MM.1S (cell line): ENCODE measurements at regions not wholly inside any gene's neighbourhood (a gene's known extent, or its start where the extent isn't known, plus 50 kb on each side); places are given as distances from the start of the nearest gene placed in this dataset.

ENCODE experiments used
- DNase-seq: peaks from one replicate; pipeline ENCODE4 v3.0.0-alpha.2; 2015
- H2AFZ ChIP-seq: fragments of 300-600 bp; sonication (generic); 2 replicates; pipeline ENCODE4 v1.6.0; 2016; ENCODE audit warnings: antibody characterized with exemption, low read length
- H3F3A ChIP-seq: fragments of 300-600 bp; sonication (generic); 2 replicates; pipeline ENCODE4 v1.6.1; 2016; ENCODE audit warnings: mild to moderate bottlenecking, antibody characterized with exemption, low read length, moderate library complexity, mixed read lengths; ENCODE audit not compliant: insufficient read depth
- H3K27ac ChIP-seq: fragments of 300-600 bp; sonication (generic); 2 replicates; pipeline ENCODE4 v1.5.1; 2016; ENCODE audit warnings: mild to moderate bottlenecking, low read length
- H3K27me3 ChIP-seq: fragments of 300-600 bp; sonication (generic); replicated peaks from 2 replicates; pipeline ENCODE4 v1.6.0; 2016; ENCODE audit warnings: low read length; ENCODE audit not compliant: insufficient read depth
- H3K36me3 ChIP-seq: fragments of 300-600 bp; sonication (generic); replicated peaks from 2 replicates; pipeline ENCODE4 v1.6.1; 2016; ENCODE audit warnings: mild to moderate bottlenecking, low read length, mixed read lengths; ENCODE audit not compliant: insufficient read depth
- H3K4me1 ChIP-seq: fragments of 300-600 bp; sonication (generic); 2 replicates; pipeline ENCODE4 v1.6.1; 2016; ENCODE audit warnings: low read length, mixed read lengths
- H3K4me2 ChIP-seq: fragments of 300-600 bp; sonication (generic); 2 replicates; pipeline ENCODE4 v1.6.0; 2016; ENCODE audit warnings: low read depth, low read length
- H3K4me3 ChIP-seq: fragments of 300-600 bp; sonication (generic); 2 replicates; pipeline ENCODE4 v1.5.1; 2016; ENCODE audit warnings: low read length, mixed read lengths
- H3K79me2 ChIP-seq: fragments of 300-600 bp; sonication (generic); 2 replicates; pipeline ENCODE4 v1.6.1; 2016; ENCODE audit warnings: mixed run types, low read length, mixed read lengths
- H3K9ac ChIP-seq: fragments of 300-600 bp; sonication (generic); 2 replicates; pipeline ENCODE4 v1.6.1; 2016; ENCODE audit warnings: low read length, mixed read lengths
- H3K9me2 ChIP-seq: fragments of 300-600 bp; sonication (generic); replicated peaks from 2 replicates; pipeline ENCODE4 v1.6.1; 2016; ENCODE audit warnings: mild to moderate bottlenecking, low read length, mixed read lengths; ENCODE audit not compliant: insufficient read depth
- H3K9me3 ChIP-seq: fragments of 300-600 bp; sonication (generic); replicated peaks from 2 replicates; pipeline ENCODE4 v1.6.1; 2016; ENCODE audit warnings: mild to moderate bottlenecking, low read length, mixed read lengths; ENCODE audit not compliant: insufficient read depth
- H4K20me1 ChIP-seq: fragments of 300-600 bp; sonication (generic); 2 replicates; pipeline ENCODE4 v1.6.1; 2016; ENCODE audit warnings: mild to moderate bottlenecking, low read length, moderate library complexity, mixed read lengths; ENCODE audit not compliant: insufficient read depth
- EZH2 ChIP-seq: fragments of 300-600 bp; sonication (generic); optimal IDR thresholded peaks from 2 replicates; pipeline ENCODE3; 2017; ENCODE audit warnings: low read depth, mild to moderate bottlenecking, antibody characterized with exemption, low read length, mixed read lengths
- EZH2phosphoT487 ChIP-seq: fragments of 300-600 bp; sonication (generic); IDR thresholded peaks from 2 replicates; pipeline ENCODE4 v1.6.1; 2018; ENCODE audit warnings: antibody characterized with exemption, low read length
- TF ChIP-seq, protein P1 (sequence below): fragments of 300-600 bp; sonication (generic); IDR thresholded peaks from 2 replicates; pipeline ENCODE4 v1.5.1; 2016; ENCODE audit warnings: antibody characterized with exemption, low read length, mixed read lengths

GRCh38 chr18:78903436-78904178, 76.0 kb upstream of the SALL3 start:
- Histone ChIP-seq H4K20me1 (no peaks in the 10 kb centered on the region), H3K79me2 (no peaks in the 10 kb centered on the region), H3F3A (no peaks in the 10 kb centered on the region), H3K4me2 (no peak overlapping the region), H3K4me3 (no peak overlapping the region), H3K36me3 (no peaks in the 10 kb centered on the region), H3K9me2 (no peaks in the 10 kb centered on the region), H3K9me3 (no peaks in the 10 kb centered on the region), H3K9ac (no peak overlapping the region), H3K27ac (no peak overlapping the region), H3K27me3 (no peaks in the 10 kb centered on the region), H3K4me1 (no peaks in the 10 kb centered on the region), H2AFZ (no peak overlapping the region)
- no peak for DNase-seq
- TF ChIP-seq EZH2phosphoT487 (no peak), EZH2 (no peak)
- TF ChIP-seq, protein P1, sequence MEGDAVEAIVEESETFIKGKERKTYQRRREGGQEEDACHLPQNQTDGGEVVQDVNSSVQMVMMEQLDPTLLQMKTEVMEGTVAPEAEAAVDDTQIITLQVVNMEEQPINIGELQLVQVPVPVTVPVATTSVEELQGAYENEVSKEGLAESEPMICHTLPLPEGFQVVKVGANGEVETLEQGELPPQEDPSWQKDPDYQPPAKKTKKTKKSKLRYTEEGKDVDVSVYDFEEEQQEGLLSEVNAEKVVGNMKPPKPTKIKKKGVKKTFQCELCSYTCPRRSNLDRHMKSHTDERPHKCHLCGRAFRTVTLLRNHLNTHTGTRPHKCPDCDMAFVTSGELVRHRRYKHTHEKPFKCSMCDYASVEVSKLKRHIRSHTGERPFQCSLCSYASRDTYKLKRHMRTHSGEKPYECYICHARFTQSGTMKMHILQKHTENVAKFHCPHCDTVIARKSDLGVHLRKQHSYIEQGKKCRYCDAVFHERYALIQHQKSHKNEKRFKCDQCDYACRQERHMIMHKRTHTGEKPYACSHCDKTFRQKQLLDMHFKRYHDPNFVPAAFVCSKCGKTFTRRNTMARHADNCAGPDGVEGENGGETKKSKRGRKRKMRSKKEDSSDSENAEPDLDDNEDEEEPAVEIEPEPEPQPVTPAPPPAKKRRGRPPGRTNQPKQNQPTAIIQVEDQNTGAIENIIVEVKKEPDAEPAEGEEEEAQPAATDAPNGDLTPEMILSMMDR: no peak

- H3K27ac ChIP-seq: no peak overlapping the region
- H3K4me1 ChIP-seq: no peaks in the 10 kb centered on the region
- no peak overlapping the region for H3K4me2 ChIP-seq
- TF ChIP-seq EZH2phosphoT487 (no peak), EZH2 (no peak)
- TF ChIP-seq, protein P1: no peak
- H3K9ac ChIP-seq: no peak overlapping the region
- H3K9me3 ChIP-seq: no peaks in the 10 kb centered on the region
- H3F3A ChIP-seq: no peaks in the 10 kb centered on the region
- H3K36me3 ChIP-seq: no peaks in the 10 kb centered on the region
- H2AFZ ChIP-seq: no peak overlapping the region
- H3K4me3 ChIP-seq: no peak overlapping the region
- H3K27me3 ChIP-seq: no peaks in the 10 kb centered on the region
- DNase-seq: no peak
- H3K79me2 ChIP-seq: no peaks in the 10 kb centered on the region
- H4K20me1 ChIP-seq: no peaks in the 10 kb centered on the region
- no peaks in the 10 kb centered on the region for H3K9me2 ChIP-seq
Measured at GRCh38 chr18:78904179-78904531, 75.5 kb upstream of the SALL3 start.

DNA sequence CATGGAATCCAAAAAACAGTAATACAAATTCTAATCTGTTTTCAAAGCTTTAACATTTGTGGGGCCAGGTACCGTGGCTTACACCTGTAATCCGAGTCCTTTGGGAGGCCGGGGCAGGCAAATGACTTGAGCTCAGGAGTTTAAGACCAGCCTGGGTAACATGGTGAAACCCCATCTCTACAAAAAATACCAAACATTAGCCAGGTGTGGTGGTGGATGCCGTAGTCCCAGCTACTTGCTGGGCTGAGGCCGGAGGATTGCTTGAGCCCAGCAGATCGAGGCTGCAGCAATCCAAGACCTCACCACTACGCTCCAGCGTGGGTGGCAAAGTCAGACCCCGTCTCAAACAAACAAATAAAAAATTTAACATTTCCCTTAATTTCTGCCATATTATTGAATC, 74.3 kb upstream of the SALL3 start:
- no peaks in the 10 kb centered on the region for H3K9me2 ChIP-seq
- H3K4me2 ChIP-seq: no peak overlapping the region
- no peak overlapping the region for H3K4me3 ChIP-seq
- no peaks in the 10 kb centered on the region for H3K36me3 ChIP-seq
- no peak overlapping the region for H2AFZ ChIP-seq
- no peak overlapping the region for H3K27ac ChIP-seq
- DNase-seq: no peak
- H3K9me3 ChIP-seq: no peaks in the 10 kb centered on the region
- H3F3A ChIP-seq: no peaks in the 10 kb centered on the region
- no peak overlapping the region for H3K9ac ChIP-seq
- no peaks in the 10 kb centered on the region for H3K27me3 ChIP-seq
- H4K20me1 ChIP-seq: no peaks in the 10 kb centered on the region
- H3K79me2 ChIP-seq: no peaks in the 10 kb centered on the region
- TF ChIP-seq EZH2phosphoT487 (no peak), EZH2 (no peak)
- TF ChIP-seq, protein P1: no peak
- H3K4me1 ChIP-seq: no peaks in the 10 kb centered on the region
